LNCaP clone FGC (cell line): ENCODE measurements at regions not wholly inside any gene's neighbourhood (a gene's known extent, or its start where the extent isn't known, plus 50 kb on each side); places are given as distances from the start of the nearest gene placed in this dataset.
"Not testable (repeated sequence)": the region's sequence is repeated elsewhere in the genome, so short reads cannot be mapped to it uniquely, and the experiment has no call there.

Experiments used
- DNase-seq: peaks from one replicate; pipeline ENCODE4 v3.0.0-alpha.2; 2011; ENCODE audit warnings: low read depth
- H3K4me3 ChIP-seq: 2 replicates; pipeline ENCODE4 v1.5.1; 2011; ENCODE audit warnings: mild to moderate bottlenecking, low read depth, low read length, control low read depth
- TF ChIP-seq, protein P1 (sequence below): IDR thresholded peaks from 2 replicates; pipeline ENCODE4 v1.5.1; 2012; ENCODE audit warnings: mild to moderate bottlenecking; ENCODE audit not compliant: control insufficient read depth, insufficient read depth; ENCODE audit errors: extremely low read depth

DNA sequence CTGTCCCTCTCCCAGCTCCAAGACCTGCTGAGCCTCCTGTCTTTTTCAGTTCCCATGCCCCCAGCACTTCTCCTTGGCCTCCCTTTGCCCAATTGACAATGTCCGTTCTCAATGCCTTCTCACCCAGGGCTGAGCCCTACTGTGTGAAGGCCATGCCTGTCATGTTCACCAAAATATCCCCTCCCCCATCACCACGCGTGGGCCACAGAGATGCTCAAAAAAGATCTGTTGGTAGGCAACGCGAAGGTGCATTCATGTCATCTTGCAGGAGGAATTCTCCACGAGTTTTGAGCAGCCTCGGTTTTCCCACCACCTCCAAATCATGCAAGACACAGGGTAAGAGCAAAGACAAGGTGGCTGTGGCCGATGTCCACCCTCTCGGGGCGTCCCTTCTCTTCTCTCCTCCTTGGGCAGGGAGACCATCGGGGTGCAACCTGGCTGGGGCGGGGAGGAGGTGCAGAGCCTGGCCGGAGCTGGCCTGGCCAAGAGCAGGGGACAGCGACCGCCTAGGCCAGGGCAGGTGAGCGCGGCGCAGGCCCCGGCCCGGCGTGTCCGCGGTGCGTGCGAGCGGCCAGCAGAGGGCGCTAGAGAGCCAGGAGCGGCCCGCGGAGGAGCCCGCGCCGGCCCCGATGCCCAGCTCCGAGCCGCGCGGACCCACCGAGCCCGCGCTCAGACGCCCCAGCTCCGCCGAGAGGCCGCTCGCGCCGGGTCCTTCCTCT lies 56.3 kb upstream of the KRTAP5-11 start:
- TF ChIP-seq, protein P1, sequence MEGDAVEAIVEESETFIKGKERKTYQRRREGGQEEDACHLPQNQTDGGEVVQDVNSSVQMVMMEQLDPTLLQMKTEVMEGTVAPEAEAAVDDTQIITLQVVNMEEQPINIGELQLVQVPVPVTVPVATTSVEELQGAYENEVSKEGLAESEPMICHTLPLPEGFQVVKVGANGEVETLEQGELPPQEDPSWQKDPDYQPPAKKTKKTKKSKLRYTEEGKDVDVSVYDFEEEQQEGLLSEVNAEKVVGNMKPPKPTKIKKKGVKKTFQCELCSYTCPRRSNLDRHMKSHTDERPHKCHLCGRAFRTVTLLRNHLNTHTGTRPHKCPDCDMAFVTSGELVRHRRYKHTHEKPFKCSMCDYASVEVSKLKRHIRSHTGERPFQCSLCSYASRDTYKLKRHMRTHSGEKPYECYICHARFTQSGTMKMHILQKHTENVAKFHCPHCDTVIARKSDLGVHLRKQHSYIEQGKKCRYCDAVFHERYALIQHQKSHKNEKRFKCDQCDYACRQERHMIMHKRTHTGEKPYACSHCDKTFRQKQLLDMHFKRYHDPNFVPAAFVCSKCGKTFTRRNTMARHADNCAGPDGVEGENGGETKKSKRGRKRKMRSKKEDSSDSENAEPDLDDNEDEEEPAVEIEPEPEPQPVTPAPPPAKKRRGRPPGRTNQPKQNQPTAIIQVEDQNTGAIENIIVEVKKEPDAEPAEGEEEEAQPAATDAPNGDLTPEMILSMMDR: peak; percentile 91
- peak overlapping the region; percentile 31; the same call in 1 of the 2 replicates for H3K4me3 ChIP-seq
- DNase-seq: not testable (repeated sequence)

- not testable (repeated sequence) for DNase-seq
- peak overlapping the region; percentile 31; the same call in 1 of the 2 replicates for H3K4me3 ChIP-seq
Observed at GRCh38 chr11:71639520-71639849, 56.8 kb upstream of the KRTAP5-11 start.

DNA sequence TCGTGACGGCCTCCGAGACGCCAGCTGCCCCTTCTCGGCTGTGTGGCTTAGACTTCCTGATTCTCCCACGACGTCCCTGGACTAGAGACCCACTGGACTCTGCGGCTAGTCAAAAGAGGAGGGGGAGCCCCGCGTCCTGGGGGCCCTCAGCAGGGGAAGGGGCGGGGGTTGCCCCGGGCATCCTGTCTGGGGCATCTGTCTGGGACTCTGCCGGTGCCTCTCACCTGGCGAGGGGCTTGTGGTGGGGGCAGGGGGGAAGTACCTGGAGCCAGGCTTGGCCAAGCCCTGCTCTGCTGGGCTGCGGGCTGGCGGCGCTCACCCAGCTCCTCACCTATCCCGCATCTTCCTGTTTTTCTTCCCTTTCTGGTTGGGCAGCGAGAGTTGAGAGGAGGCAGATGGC lies 57.2 kb upstream of the KRTAP5-11 start:
- not testable (repeated sequence) for H3K4me3 ChIP-seq, DNase-seq

DNA sequence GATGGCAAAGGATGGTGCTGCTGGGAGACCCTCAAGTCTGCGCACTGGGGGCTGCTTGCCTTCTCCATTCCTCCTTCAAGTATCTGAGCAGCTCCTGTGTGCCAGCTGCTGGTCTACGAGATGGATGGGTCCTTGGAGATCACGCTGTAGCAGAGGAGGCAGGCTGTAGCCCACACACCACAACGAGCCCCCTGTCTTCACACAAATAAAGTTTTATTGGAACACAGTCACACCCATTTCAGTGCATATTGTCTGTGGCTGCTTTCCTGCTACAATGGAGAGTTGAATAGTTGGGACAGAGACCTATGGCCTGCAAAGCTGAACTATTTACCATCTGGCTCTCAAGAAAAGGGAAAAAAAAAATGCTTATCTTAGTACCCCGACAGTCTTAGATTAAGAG lies 64.4 kb upstream of the KRTAP5-11 start:
- H3K4me3 ChIP-seq, DNase-seq: not testable (repeated sequence)

- not testable (repeated sequence) for H3K4me3 ChIP-seq, DNase-seq
Observed at GRCh38 chr11:71652998-71653397, 70.3 kb upstream of the KRTAP5-11 start.

- not testable (repeated sequence) for H3K4me3 ChIP-seq, DNase-seq
Observed at GRCh38 chr11:71654423-71654822, 71.7 kb upstream of the KRTAP5-11 start.

- H3K4me3 ChIP-seq, DNase-seq: not testable (repeated sequence)
Observed at GRCh38 chr11:71655041-71655440, 72.4 kb upstream of the KRTAP5-11 start.

- not testable (repeated sequence) for DNase-seq
Observed at GRCh38 chr11:71656513-71656912, 73.8 kb upstream of the KRTAP5-11 start.

DNA sequence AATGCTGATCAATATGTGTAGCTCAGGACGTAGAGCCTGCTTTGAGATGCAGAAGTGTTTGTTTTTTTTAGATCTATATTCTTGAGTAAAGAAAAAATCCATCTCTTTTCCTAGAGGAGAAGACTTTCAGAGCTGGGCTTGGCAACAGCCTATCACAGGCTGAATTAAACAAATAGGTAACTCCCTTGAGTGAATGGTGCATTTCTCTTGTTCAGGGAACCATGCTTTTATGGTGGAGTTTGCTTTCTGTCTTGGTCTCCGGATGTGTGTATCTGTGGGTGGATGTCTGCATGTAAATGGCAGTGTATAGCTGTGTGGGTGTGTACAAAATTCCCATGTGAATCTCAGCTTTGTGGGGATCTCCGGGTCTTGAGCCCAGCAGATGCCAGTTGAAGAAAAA lies 82.3 kb upstream of the KRTAP5-11 start:
- not testable (repeated sequence) for H3K4me3 ChIP-seq, DNase-seq

More at GRCh38 chr11:71656513-71656912, 73.8 kb upstream of the KRTAP5-11 start:
- H3K4me3 ChIP-seq: not testable (repeated sequence)

DNA sequence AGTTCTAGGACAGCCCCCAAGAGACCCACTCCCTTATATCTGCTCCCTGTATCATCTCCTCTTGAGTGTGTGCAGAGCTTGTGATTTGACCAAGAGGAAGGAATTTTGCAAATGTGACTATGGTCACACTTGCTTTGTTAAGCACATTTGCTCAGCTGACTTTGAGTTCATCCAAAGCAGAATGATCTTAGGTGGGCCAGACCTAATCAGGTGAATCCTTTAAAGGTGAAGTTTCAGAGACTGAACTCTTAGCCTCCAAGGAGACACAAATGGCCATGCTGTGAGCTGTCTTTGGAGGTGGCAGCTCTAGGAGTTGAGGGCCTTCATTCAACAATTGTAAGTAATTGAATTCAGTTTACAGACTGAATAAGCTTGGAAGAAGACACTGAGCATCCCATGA lies 115.4 kb upstream of the KRTAP5-11 start:
- not testable (repeated sequence) for DNase-seq, H3K4me3 ChIP-seq

DNA sequence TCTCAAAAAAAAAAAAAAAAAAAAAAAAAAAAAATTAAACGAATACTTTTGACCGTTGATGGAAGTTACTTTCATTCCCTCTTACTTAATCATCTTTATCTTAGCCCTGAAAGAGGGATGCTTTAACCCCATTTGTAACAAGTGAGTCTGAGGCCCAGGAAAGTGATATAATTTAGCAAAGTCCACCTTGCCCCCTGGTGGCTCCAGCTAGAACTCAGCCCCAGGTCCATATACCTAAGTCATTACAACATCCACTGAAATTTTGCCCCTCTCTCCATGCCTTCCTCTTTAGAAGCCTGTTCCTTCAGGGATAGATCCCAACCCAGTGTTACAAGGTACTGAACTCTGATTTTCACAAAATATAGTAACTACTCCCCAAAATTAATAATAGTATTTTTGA lies 116.3 kb upstream of the KRTAP5-11 start:
- DNase-seq, H3K4me3 ChIP-seq: not testable (repeated sequence)
- TF ChIP-seq, protein P1: peak; percentile 18; the same call in 1 of the 2 replicates

- DNase-seq, H3K4me3 ChIP-seq: not testable (repeated sequence)
Observed at GRCh38 chr11:71701435-71702291, 119.0 kb upstream of the KRTAP5-11 start.

DNA sequence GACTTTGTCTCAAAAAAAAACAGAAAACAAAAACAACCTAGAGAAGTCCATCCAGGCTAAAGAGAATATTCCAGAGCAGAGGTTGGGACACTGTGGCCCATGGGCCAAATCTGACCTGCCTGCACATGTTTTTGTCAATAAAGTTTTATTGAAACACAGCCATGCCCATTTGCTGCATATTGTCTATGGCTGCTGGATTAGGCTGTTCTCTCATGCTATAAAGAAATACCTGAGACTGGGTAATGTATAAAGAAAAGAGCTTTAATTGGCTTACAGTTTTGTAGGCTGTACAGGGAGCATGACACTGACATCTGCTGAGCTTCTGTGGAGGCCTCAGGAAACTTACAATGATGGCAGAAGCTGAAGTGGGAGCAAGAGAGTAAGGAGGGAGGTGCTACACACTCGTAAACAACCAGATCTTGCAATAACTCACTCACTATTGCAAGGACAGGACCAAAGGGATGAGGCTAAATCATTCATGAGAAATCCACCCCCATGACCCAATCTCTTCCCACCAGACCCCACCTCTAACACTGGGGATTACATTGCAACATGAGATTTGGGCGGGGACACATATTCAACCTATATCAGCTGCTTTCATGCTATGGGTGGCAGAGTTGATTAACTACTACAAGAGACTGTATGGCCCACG lies 122.5 kb upstream of the KRTAP5-11 start:
- H3K4me3 ChIP-seq, DNase-seq: not testable (repeated sequence)

DNA sequence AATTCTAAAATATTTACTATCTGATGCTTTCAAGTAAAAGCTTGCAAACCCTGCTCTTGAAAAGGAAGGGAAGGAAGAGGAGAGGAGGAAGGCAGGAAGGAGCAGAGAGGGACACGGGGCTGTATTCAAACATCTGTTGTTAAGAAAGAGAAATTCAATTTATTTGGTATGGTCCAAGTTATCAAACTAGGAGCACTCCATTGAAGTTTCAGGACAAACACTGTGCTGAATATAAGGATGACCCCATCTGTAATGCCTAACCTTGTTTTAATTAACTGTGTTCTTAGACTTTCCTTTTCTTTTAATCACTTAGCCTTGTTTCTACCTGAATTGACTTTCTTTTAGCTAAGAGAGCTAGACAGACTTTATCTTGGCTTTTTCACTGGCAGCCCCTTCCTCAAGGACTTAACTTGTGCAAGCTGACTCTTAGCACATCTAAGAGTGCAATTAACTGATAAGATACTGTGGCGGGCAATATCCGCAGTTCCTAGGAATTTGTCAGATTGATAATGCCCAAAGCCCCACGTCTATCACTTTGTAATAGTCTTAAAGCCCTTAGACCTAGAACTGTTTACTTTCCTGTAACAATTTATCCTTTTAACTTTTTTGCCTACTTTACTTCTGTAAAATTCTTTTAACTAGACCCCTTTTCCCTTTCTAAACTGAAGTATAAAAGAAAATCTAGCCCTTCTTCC lies 123.2 kb upstream of the KRTAP5-11 start:
- not testable (repeated sequence) for DNase-seq, H3K4me3 ChIP-seq

DNA sequence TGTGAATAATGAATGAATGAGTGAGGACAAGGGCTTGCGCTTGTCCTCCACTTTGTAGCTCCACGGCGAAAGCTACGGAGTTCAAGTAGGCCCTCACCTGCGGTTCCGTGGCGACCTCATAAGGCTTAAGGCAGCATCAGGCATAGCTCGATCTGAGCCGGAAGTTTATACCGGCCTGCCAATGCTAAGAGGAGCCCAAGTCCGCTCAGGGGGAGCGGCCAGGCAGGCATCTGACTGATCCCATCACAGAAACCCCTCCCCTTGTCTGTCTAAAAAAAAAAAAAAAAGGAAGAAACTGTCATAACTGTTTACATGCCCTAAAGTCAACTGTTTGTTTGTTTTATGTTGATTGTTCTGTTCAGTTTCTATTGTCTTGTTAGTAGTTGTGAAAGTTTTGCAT lies 124.4 kb upstream of the KRTAP5-11 start:
- not testable (repeated sequence) for H3K4me3 ChIP-seq, DNase-seq

DNA sequence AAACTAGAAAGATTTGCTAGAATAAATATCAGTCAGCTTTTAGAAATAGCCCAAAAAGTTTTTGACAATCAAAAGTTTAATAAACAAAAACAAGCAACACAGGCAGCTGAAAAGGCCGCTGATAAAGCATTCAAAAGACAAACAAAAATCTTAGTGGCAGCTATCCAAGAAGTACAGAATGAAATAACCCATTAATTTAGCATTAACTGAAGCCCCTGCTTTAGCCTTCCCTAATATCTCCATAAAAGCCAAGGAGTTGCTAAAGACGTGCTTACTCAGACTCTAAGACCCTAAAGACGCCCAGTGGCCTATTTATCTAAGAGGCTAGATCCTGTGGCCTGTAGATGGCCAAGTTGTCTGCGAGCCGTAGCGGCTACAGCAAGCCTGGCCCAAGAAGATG lies 123.5 kb upstream of the DEFB108B start:
- not testable (repeated sequence) for DNase-seq

More for the DNA sequence above, 123.5 kb upstream of the DEFB108B start:
- H3K4me3 ChIP-seq: not testable (repeated sequence)
